ENCODE measurements at regions not wholly inside any gene's neighbourhood (a gene's known extent, or its start where the extent isn't known, plus 50 kb on each side); places are given as distances from the start of the nearest gene placed in this dataset.

GRCh38 chr2:72015266-72015665 lies 132.4 kb downstream of the CYP26B1 start:
- intact Hi-C loops (cut with DNase I; ENCODE audit: low total_unique reads), result no loop called here
- H3K4me3 ChIP-seq (ENCODE audit: low read depth, poor library complexity, severe bottlenecking), result no peak overlapping the region
- 63 to 67% methylated on average over 1 of the region's 1 CpG for WGBS, 2 donors
- DNase-seq (ENCODE audit: low spot score in 2 of 2), result no peak
- TF ChIP-seq CTCF (IDR thresholded peaks at IDR 0.05) (no peak), POLR2A (IDR thresholded peaks at IDR 0.05) (no peak)

GRCh38 chr2:72014831-72015230 lies 132.8 kb downstream of the CYP26B1 start:
- no peak overlapping the region for H3K4me3 ChIP-seq (ENCODE audit: low read depth, poor library complexity, severe bottlenecking)
- 73 to 76% methylated on average over 1 of the region's 1 CpG for WGBS, 2 donors
- peak in 1 of 2 donors; percentile 10 for DNase-seq (ENCODE audit: low spot score in 2 of 2)
- intact Hi-C loops (cut with DNase I; ENCODE audit: low total_unique reads), result no loop called here
- TF ChIP-seq POLR2A (IDR thresholded peaks at IDR 0.05) (no peak), CTCF (IDR thresholded peaks at IDR 0.05) (no peak)

- DNase-seq (ENCODE audit: low spot score in 2 of 2), result peak; percentile 6 to 62
- WGBS, 2 donors, result 89 to 95% methylated on average over 6 of the region's 6 CpGs
- TF ChIP-seq CTCF (IDR thresholded peaks at IDR 0.05) (no peak), POLR2A (IDR thresholded peaks at IDR 0.05) (no peak)
- no peak overlapping the region for H3K4me3 ChIP-seq (ENCODE audit: low read depth, poor library complexity, severe bottlenecking)
- intact Hi-C loops (cut with DNase I; ENCODE audit: low total_unique reads), result no loop called here
These were observed 133.9 kb downstream of the CYP26B1 start for GRCh38 chr2:72013726-72014125.

GRCh38 chr2:72012886-72013574 lies 134.6 kb downstream of the CYP26B1 start:
- intact Hi-C loops (cut with DNase I; ENCODE audit: low total_unique reads), result no loop called here
- TF ChIP-seq POLR2A (IDR thresholded peaks at IDR 0.05) (no peak), CTCF (IDR thresholded peaks at IDR 0.05) (no peak)
- DNase-seq (ENCODE audit: low spot score in 2 of 2), result peak; percentile 15 to 77
- H3K4me3 ChIP-seq (ENCODE audit: low read depth, poor library complexity, severe bottlenecking), result no peak overlapping the region
- 66 to 74% methylated on average over 5 to 8 of the region's 9 CpGs for WGBS, 2 donors

- peak; percentile 7 to 78 for DNase-seq (ENCODE audit: low spot score in 2 of 2)
- TF ChIP-seq CTCF (IDR thresholded peaks at IDR 0.05) (no peak), POLR2A (IDR thresholded peaks at IDR 0.05) (no peak)
These were observed 135.9 kb downstream of the CYP26B1 start for GRCh38 chr2:72011791-72012190.

GRCh38 chr2:72011370-72011689 lies 136.3 kb downstream of the CYP26B1 start:
- 90 to 92% methylated on average over 3 of the region's 3 CpGs for WGBS, 2 donors
- H3K4me3 ChIP-seq (ENCODE audit: low read depth, poor library complexity, severe bottlenecking), result no peak overlapping the region
- TF ChIP-seq CTCF (IDR thresholded peaks at IDR 0.05) (no peak), POLR2A (IDR thresholded peaks at IDR 0.05) (no peak)
- intact Hi-C loops (cut with DNase I; ENCODE audit: low total_unique reads), result loop anchor here (2.0 kb wide), 1 partner anchor 25 kb away; no protein-coding TSS in a partner anchor
- no peak for DNase-seq (ENCODE audit: low spot score in 2 of 2)

More at GRCh38 chr2:72011791-72012190, 135.9 kb downstream of the CYP26B1 start:
- intact Hi-C loops (cut with DNase I; ENCODE audit: low total_unique reads), result loop anchor here (2.0 kb wide), 1 partner anchor 25 kb away; no protein-coding TSS in a partner anchor
- H3K4me3 ChIP-seq (ENCODE audit: low read depth, poor library complexity, severe bottlenecking), result no peak overlapping the region
- 74 to 75% methylated on average over 6 of the region's 6 CpGs for WGBS, 2 donors
